ENCODE measurements at regions not wholly inside any gene's neighbourhood (a gene's known extent, or its start where the extent isn't known, plus 50 kb on each side); places are given as distances from the start of the nearest gene placed in this dataset.

DNA sequence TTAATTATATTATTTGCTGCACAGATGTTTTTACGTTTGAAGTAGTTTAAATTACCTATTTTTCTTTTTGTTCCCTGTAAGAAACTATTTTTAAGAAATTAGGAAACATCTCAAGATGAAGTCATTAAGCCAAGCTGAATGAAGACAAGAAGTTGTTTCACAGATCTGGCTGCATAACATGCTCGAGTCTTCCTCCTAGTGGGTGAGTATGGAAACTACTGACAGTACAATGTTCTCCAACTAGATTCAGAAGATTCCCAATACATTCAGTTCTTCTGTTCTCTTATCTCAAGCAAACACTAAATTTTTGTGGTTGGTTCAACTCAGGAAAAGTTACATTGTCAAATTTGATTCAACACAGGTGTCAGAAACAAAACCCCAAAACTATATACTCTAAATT lies 256.8 kb upstream of the VCX start:
- TF ChIP-seq, protein P1, sequence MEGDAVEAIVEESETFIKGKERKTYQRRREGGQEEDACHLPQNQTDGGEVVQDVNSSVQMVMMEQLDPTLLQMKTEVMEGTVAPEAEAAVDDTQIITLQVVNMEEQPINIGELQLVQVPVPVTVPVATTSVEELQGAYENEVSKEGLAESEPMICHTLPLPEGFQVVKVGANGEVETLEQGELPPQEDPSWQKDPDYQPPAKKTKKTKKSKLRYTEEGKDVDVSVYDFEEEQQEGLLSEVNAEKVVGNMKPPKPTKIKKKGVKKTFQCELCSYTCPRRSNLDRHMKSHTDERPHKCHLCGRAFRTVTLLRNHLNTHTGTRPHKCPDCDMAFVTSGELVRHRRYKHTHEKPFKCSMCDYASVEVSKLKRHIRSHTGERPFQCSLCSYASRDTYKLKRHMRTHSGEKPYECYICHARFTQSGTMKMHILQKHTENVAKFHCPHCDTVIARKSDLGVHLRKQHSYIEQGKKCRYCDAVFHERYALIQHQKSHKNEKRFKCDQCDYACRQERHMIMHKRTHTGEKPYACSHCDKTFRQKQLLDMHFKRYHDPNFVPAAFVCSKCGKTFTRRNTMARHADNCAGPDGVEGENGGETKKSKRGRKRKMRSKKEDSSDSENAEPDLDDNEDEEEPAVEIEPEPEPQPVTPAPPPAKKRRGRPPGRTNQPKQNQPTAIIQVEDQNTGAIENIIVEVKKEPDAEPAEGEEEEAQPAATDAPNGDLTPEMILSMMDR (conservative IDR thresholded peaks at IDR 0.05) = peak; percentile 43
- TF ChIP-seq EZH2 (IDR thresholded peaks at IDR 0.05; ENCODE audit: low read depth) = no peak
- POLR2A ChIA-PET (ENCODE audit: unreplicated experiment) = no interaction called here
- Histone ChIP-seq H3F3A (ENCODE audit: insufficient read depth, low read depth) (no peaks in the 10 kb centered on the region), H3K9me3 (ENCODE audit: insufficient read depth, low read depth) (no peaks in the 10 kb centered on the region), H3K36me3 (ENCODE audit: low read depth) (no peaks in the 10 kb centered on the region), H3K27ac (no peak overlapping the region), H2AFZ (no peak overlapping the region), H3K4me2 (no peak overlapping the region), H4K20me1 (ENCODE audit: insufficient read depth) (no peaks in the 10 kb centered on the region), H3K4me1 (replicated peaks; ENCODE audit: insufficient read depth) (no peaks in the 10 kb centered on the region), H3K9me2 (ENCODE audit: insufficient read depth) (no peaks in the 10 kb centered on the region), H3K4me3 (no peak overlapping the region), H3K27me3 (ENCODE audit: insufficient read depth, low read depth) (no peaks in the 10 kb centered on the region), H3K79me2 (ENCODE audit: low read depth) (no peaks in the 10 kb centered on the region)
- intact Hi-C loops (cut with micrococcal nuclease; ENCODE audit: unreplicated experiment) = no loop called here
- no TSS peak for BruUV-seq (replicated peaks)
- CTCF ChIA-PET = interaction anchor here (0.6 kb wide), 1 partner anchor 559 kb away, joined by 3 read pairs; no protein-coding TSS in a partner anchor
- no peak for DNase-seq

DNA sequence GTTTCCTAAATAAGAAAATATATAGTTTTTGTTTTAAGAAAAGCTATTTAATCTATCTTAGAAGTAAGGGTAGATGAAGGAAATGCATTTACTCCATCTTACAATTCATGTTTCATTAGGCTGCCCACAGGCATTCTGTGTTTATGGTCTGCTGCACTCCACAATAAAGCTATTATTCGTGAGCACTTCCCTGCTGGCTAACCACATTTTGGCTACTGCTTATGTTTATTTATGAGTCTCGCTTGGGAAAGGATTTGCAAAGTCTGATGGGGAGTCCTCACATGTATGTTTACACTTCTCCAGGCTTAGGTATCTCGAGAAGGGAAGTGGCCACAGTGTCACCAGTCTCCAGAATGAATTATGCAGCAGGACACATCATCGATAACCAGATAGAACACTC lies 260.8 kb upstream of the VCX start:
- intact Hi-C loops (cut with micrococcal nuclease; ENCODE audit: unreplicated experiment) = no loop called here
- H3K9me2 ChIP-seq (ENCODE audit: insufficient read depth) = no peaks in the 10 kb centered on the region
- H3K4me3 ChIP-seq = no peak overlapping the region
- no peak overlapping the region for H3K27ac ChIP-seq
- no peak for TF ChIP-seq EZH2 (IDR thresholded peaks at IDR 0.05; ENCODE audit: low read depth)
- TF ChIP-seq, protein P1 (conservative IDR thresholded peaks at IDR 0.05) = no peak
- no peak for DNase-seq
- H4K20me1 ChIP-seq (ENCODE audit: insufficient read depth) = no peaks in the 10 kb centered on the region
- no peaks in the 10 kb centered on the region for H3K27me3 ChIP-seq (ENCODE audit: insufficient read depth, low read depth)
- H3K79me2 ChIP-seq (ENCODE audit: low read depth) = no peaks in the 10 kb centered on the region
- no peaks in the 10 kb centered on the region for H3K4me1 ChIP-seq (replicated peaks; ENCODE audit: insufficient read depth)
- H3K36me3 ChIP-seq (ENCODE audit: low read depth) = no peaks in the 10 kb centered on the region
- no peak overlapping the region for H2AFZ ChIP-seq
- ChIA-PET CTCF (no interaction called here), POLR2A (ENCODE audit: unreplicated experiment) (no interaction called here)
- H3F3A ChIP-seq (ENCODE audit: insufficient read depth, low read depth) = no peaks in the 10 kb centered on the region
- H3K4me2 ChIP-seq = no peak overlapping the region
- no TSS peak for BruUV-seq (replicated peaks)
- no peaks in the 10 kb centered on the region for H3K9me3 ChIP-seq (ENCODE audit: insufficient read depth, low read depth)

DNA sequence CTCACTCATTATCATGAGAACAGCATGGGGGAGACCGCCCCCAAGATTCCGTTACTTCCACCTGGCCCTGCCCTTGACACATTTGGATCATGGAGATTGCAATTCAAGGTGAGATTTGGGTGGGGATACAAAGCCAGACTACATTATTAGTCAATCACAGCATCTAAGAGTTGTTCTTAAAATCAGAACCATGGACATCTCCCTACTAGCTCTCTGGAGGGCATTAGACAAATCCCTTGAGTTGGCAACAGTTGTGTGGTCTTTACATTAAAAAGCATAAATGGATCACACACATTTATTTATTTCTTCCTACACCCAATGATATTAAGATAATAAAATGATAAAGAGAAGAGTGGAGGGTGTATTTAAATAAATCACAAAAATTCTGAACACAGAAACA lies 262.8 kb upstream of the VCX start:
- POLR2A ChIA-PET (ENCODE audit: unreplicated experiment) = no interaction called here
- DNase-seq = no peak
- no peaks in the 10 kb centered on the region for H3K79me2 ChIP-seq (ENCODE audit: low read depth)
- no peak overlapping the region for H3K4me2 ChIP-seq
- TF ChIP-seq, protein P1 (conservative IDR thresholded peaks at IDR 0.05) = no peak
- TF ChIP-seq EZH2 (IDR thresholded peaks at IDR 0.05; ENCODE audit: low read depth) = no peak
- H3K4me3 ChIP-seq = no peak overlapping the region
- no peaks in the 10 kb centered on the region for H3K36me3 ChIP-seq (ENCODE audit: low read depth)
- no TSS peak for BruUV-seq (replicated peaks)
- no peaks in the 10 kb centered on the region for H3F3A ChIP-seq (ENCODE audit: insufficient read depth, low read depth)
- CTCF ChIA-PET = no interaction called here
- H3K9me2 ChIP-seq (ENCODE audit: insufficient read depth) = no peaks in the 10 kb centered on the region
- no peaks in the 10 kb centered on the region for H4K20me1 ChIP-seq (ENCODE audit: insufficient read depth)
- H2AFZ ChIP-seq = no peak overlapping the region
- H3K27ac ChIP-seq = no peak overlapping the region
- no peaks in the 10 kb centered on the region for H3K9me3 ChIP-seq (ENCODE audit: insufficient read depth, low read depth)
- no peaks in the 10 kb centered on the region for H3K4me1 ChIP-seq (replicated peaks; ENCODE audit: insufficient read depth)
- no peaks in the 10 kb centered on the region for H3K27me3 ChIP-seq (ENCODE audit: insufficient read depth, low read depth)
- intact Hi-C loops (cut with micrococcal nuclease; ENCODE audit: unreplicated experiment) = no loop called here
